ENCODE measurements at regions not wholly inside any gene's neighbourhood (a gene's known extent, or its start where the extent isn't known, plus 50 kb on each side); places are given as distances from the start of the nearest gene placed in this dataset.

- peaks cover 19% of the 10 kb centered on the region for H3K9me3 Mint-ChIP-seq
- no peak for TF ChIP-seq CTCF (conservative IDR thresholded peaks at IDR 0.05)
- H3K27me3 Mint-ChIP-seq, result peaks cover 18% of the 10 kb centered on the region
- H3K4me3 Mint-ChIP-seq, result no peak overlapping the region
- H3K4me1 Mint-ChIP-seq (ENCODE audit: unreplicated experiment), result peaks cover 11% of the 10 kb centered on the region
- no peak overlapping the region for H3K27ac Mint-ChIP-seq
- DNase-seq (ENCODE audit: extremely low spot score, unreplicated experiment), result no peak
- H3K36me3 Mint-ChIP-seq, result no peaks in the 10 kb centered on the region
These were observed 1136.8 kb upstream of the AUTS2 start for GRCh38 chr7:68461430-68461829.

GRCh38 chr7:68470836-68471435, 1127.3 kb upstream of the AUTS2 start:
- no peak for TF ChIP-seq CTCF (conservative IDR thresholded peaks at IDR 0.05)
- Mint-ChIP-seq H3K4me3 (no peak overlapping the region), H3K27me3 (peaks cover 30% of the 10 kb centered on the region), H3K27ac (no peak overlapping the region), H3K36me3 (no peaks in the 10 kb centered on the region), H3K9me3 (peaks cover 4% of the 10 kb centered on the region), H3K4me1 (ENCODE audit: unreplicated experiment) (peaks cover 13% of the 10 kb centered on the region)
- DNase-seq (ENCODE audit: extremely low spot score, unreplicated experiment), result no peak

- no peak for DNase-seq (ENCODE audit: extremely low spot score, unreplicated experiment)
- Mint-ChIP-seq H3K36me3 (no peaks in the 10 kb centered on the region), H3K4me3 (no peak overlapping the region), H3K9me3 (no peaks in the 10 kb centered on the region), H3K27me3 (peaks cover 30% of the 10 kb centered on the region), H3K27ac (no peak overlapping the region), H3K4me1 (ENCODE audit: unreplicated experiment) (peaks cover 13% of the 10 kb centered on the region)
- TF ChIP-seq CTCF (conservative IDR thresholded peaks at IDR 0.05), result no peak
These were observed 1125.6 kb upstream of the AUTS2 start for GRCh38 chr7:68472688-68473087.

- Mint-ChIP-seq H3K4me1 (ENCODE audit: unreplicated experiment) (peaks cover 13% of the 10 kb centered on the region), H3K27ac (no peak overlapping the region), H3K27me3 (peaks cover 20% of the 10 kb centered on the region), H3K4me3 (no peak overlapping the region), H3K9me3 (no peaks in the 10 kb centered on the region), H3K36me3 (no peaks in the 10 kb centered on the region)
- no peak for TF ChIP-seq CTCF (conservative IDR thresholded peaks at IDR 0.05)
- no peak for DNase-seq (ENCODE audit: extremely low spot score, unreplicated experiment)
These were observed 1123.5 kb upstream of the AUTS2 start for GRCh38 chr7:68474661-68475216.

- H3K4me3 Mint-ChIP-seq, result no peak overlapping the region
- no peak for DNase-seq (ENCODE audit: extremely low spot score, unreplicated experiment)
- no peaks in the 10 kb centered on the region for H3K36me3 Mint-ChIP-seq
- H3K4me1 Mint-ChIP-seq (ENCODE audit: unreplicated experiment), result peaks cover 13% of the 10 kb centered on the region
- no peak overlapping the region for H3K27ac Mint-ChIP-seq
- no peaks in the 10 kb centered on the region for H3K9me3 Mint-ChIP-seq
- peaks cover 14% of the 10 kb centered on the region for H3K27me3 Mint-ChIP-seq
- no peak for TF ChIP-seq CTCF (conservative IDR thresholded peaks at IDR 0.05)
These were observed 1121.3 kb upstream of the AUTS2 start for GRCh38 chr7:68476966-68477365.

All from type B pancreatic cell (in vitro differentiated cells).